ENCODE measurements at regions not wholly inside any gene's neighbourhood (a gene's known extent, or its start where the extent isn't known, plus 50 kb on each side); places are given as distances from the start of the nearest gene placed in this dataset.

- H3K9me3 ChIP-seq: no peaks in the 10 kb centered on the region
- TF ChIP-seq POLR2A (IDR thresholded peaks at IDR 0.05): no peak
- TF ChIP-seq CTCF (IDR thresholded peaks at IDR 0.05): no peak
- H3K27me3 ChIP-seq: no peaks in the 10 kb centered on the region
- H3K4me1 ChIP-seq: peaks cover 0 to 3% (median 0%) of the 10 kb centered on the region in 4 donors
- no peak for DNase-seq
- no peak overlapping the region for H3K4me3 ChIP-seq
- no peak overlapping the region for H3K27ac ChIP-seq
- no peaks in the 10 kb centered on the region for H3K36me3 ChIP-seq
These were observed 476.9 kb downstream of the ZSWIM6 start for GRCh38 chr5:61808909-61809308.

GRCh38 chr5:61809651-61810050 is 477.6 kb downstream of the ZSWIM6 start:
- peak in 1 of 3 donors; percentile 49 for DNase-seq
- Histone ChIP-seq H3K4me3 (no peak overlapping the region), H3K27me3 (no peaks in the 10 kb centered on the region), H3K27ac (no peak overlapping the region), H3K36me3 (no peaks in the 10 kb centered on the region), H3K9me3 (no peaks in the 10 kb centered on the region), H3K4me1 (peaks cover 0 to 3% (median 0%) of the 10 kb centered on the region in 4 donors)
- TF ChIP-seq CTCF (IDR thresholded peaks at IDR 0.05): no peak
- TF ChIP-seq POLR2A (IDR thresholded peaks at IDR 0.05): no peak

- Histone ChIP-seq H3K4me1 (peaks cover 0 to 3% (median 0%) of the 10 kb centered on the region in 4 donors), H3K27me3 (no peaks in the 10 kb centered on the region), H3K27ac (no peak overlapping the region), H3K4me3 (no peak overlapping the region), H3K36me3 (no peaks in the 10 kb centered on the region), H3K9me3 (no peaks in the 10 kb centered on the region)
- TF ChIP-seq CTCF (IDR thresholded peaks at IDR 0.05): no peak
- no peak for TF ChIP-seq POLR2A (IDR thresholded peaks at IDR 0.05)
- DNase-seq: no peak
These were observed 479.0 kb downstream of the ZSWIM6 start for GRCh38 chr5:61811052-61811451.

GRCh38 chr5:61813361-61813760 is 481.3 kb downstream of the ZSWIM6 start:
- no peak for TF ChIP-seq POLR2A (IDR thresholded peaks at IDR 0.05)
- TF ChIP-seq CTCF (IDR thresholded peaks at IDR 0.05): no peak
- DNase-seq: no peak

GRCh38 chr5:61815339-61815738 is 483.3 kb downstream of the ZSWIM6 start:
- TF ChIP-seq CTCF (IDR thresholded peaks at IDR 0.05): no peak
- H3K4me1 ChIP-seq: no peaks in the 10 kb centered on the region
- no peaks in the 10 kb centered on the region for H3K36me3 ChIP-seq
- no peaks in the 10 kb centered on the region for H3K27me3 ChIP-seq
- H3K4me3 ChIP-seq: no peak overlapping the region
- DNase-seq: no peak
- H3K9me3 ChIP-seq: no peaks in the 10 kb centered on the region
- H3K27ac ChIP-seq: no peak overlapping the region

More at GRCh38 chr5:61813361-61813760, 481.3 kb downstream of the ZSWIM6 start:
- Histone ChIP-seq H3K4me3 (no peak overlapping the region), H3K27me3 (no peaks in the 10 kb centered on the region), H3K27ac (no peak overlapping the region), H3K4me1 (peaks cover 0 to 2% (median 0%) of the 10 kb centered on the region in 4 donors), H3K36me3 (no peaks in the 10 kb centered on the region), H3K9me3 (no peaks in the 10 kb centered on the region)

- no peaks in the 10 kb centered on the region for H3K36me3 ChIP-seq
- H3K27ac ChIP-seq: no peak overlapping the region
- no peaks in the 10 kb centered on the region for H3K9me3 ChIP-seq
- H3K27me3 ChIP-seq: no peaks in the 10 kb centered on the region
- H3K4me1 ChIP-seq: no peaks in the 10 kb centered on the region
- TF ChIP-seq POLR2A (IDR thresholded peaks at IDR 0.05) (no peak), CTCF (IDR thresholded peaks at IDR 0.05) (no peak)
- no peak for DNase-seq
- no peak overlapping the region for H3K4me3 ChIP-seq
These were observed 484.1 kb downstream of the ZSWIM6 start for GRCh38 chr5:61816146-61816545.
